ENCODE measurements at regions not wholly inside any gene's neighbourhood (a gene's known extent, or its start where the extent isn't known, plus 50 kb on each side); places are given as distances from the start of the nearest gene placed in this dataset.

- no peaks in the 10 kb centered on the region for H3K27me3 Mint-ChIP-seq (ENCODE audit: insufficient read depth, unreplicated experiment)
- no peak overlapping the region for H3K27ac Mint-ChIP-seq (ENCODE audit: low read depth, unreplicated experiment)
- H3K4me3 Mint-ChIP-seq (ENCODE audit: unreplicated experiment) = no peak overlapping the region
- ChIA-PET CTCF (interaction anchor here (0.6 to 1.0 kb wide), 2 partner anchors 152 to 201 kb away, joined by 5 read pairs; no protein-coding TSS in a partner anchor), POLR2A (interaction anchor here (0.6 to 0.7 kb wide), 4 partner anchors 24 to 840 kb away, joined by 3 to 5 read pairs (median 4); no protein-coding TSS in a partner anchor)
- no peak for DNase-seq (ENCODE audit: unreplicated experiment)
- H3K9me3 Mint-ChIP-seq (ENCODE audit: unreplicated experiment) = peaks cover 23% of the 10 kb centered on the region
- H3K36me3 Mint-ChIP-seq (ENCODE audit: insufficient read depth, unreplicated experiment) = no peaks in the 10 kb centered on the region
- peaks cover 7% of the 10 kb centered on the region for H3K4me1 Mint-ChIP-seq (ENCODE audit: insufficient read depth, unreplicated experiment)
- intact Hi-C loops (cut with micrococcal nuclease) = no loop called here
- no TSS peak for BruUV-seq (replicated peaks)
- no peak for TF ChIP-seq CTCF (IDR thresholded peaks at IDR 0.05; ENCODE audit: unreplicated experiment)
Measured at GRCh38 chr6:139608466-139609261, 234.2 kb upstream of the CITED2 start.

GRCh38 chr6:139605350-139605749, 230.9 kb upstream of the CITED2 start:
- H3K9me3 Mint-ChIP-seq (ENCODE audit: unreplicated experiment) = peaks cover 32% of the 10 kb centered on the region
- H3K4me3 Mint-ChIP-seq (ENCODE audit: unreplicated experiment) = no peak overlapping the region
- BruUV-seq (replicated peaks) = no TSS peak
- POLR2A ChIA-PET = interaction anchor here (0.7 kb wide), 1 partner anchor 231 kb away, joined by 3 read pairs; the partner anchor contains the start of gene CITED2
- no peaks in the 10 kb centered on the region for H3K27me3 Mint-ChIP-seq (ENCODE audit: insufficient read depth, unreplicated experiment)
- DNase-seq (ENCODE audit: unreplicated experiment) = peak; percentile 80
- no peak overlapping the region for H3K27ac Mint-ChIP-seq (ENCODE audit: low read depth, unreplicated experiment)
- H3K4me1 Mint-ChIP-seq (ENCODE audit: insufficient read depth, unreplicated experiment) = peaks cover 7% of the 10 kb centered on the region
- H3K36me3 Mint-ChIP-seq (ENCODE audit: insufficient read depth, unreplicated experiment) = no peaks in the 10 kb centered on the region
- intact Hi-C loops (cut with micrococcal nuclease) = no loop called here
- CTCF ChIA-PET = interaction anchor here (0.7 kb wide), 1 partner anchor 618 kb away, joined by 3 read pairs; no protein-coding TSS in a partner anchor
- no peak for TF ChIP-seq CTCF (IDR thresholded peaks at IDR 0.05; ENCODE audit: unreplicated experiment)

- Mint-ChIP-seq H3K36me3 (ENCODE audit: insufficient read depth, unreplicated experiment) (no peaks in the 10 kb centered on the region), H3K27ac (ENCODE audit: low read depth, unreplicated experiment) (no peak overlapping the region), H3K27me3 (ENCODE audit: insufficient read depth, unreplicated experiment) (no peaks in the 10 kb centered on the region), H3K4me1 (ENCODE audit: insufficient read depth, unreplicated experiment) (peaks cover 7% of the 10 kb centered on the region), H3K9me3 (ENCODE audit: unreplicated experiment) (peaks cover 27% of the 10 kb centered on the region), H3K4me3 (ENCODE audit: unreplicated experiment) (no peak overlapping the region)
- intact Hi-C loops (cut with micrococcal nuclease) = no loop called here
- ChIA-PET POLR2A (interaction anchor here (0.9 kb wide), 1 partner anchor 229 kb away, joined by 3 read pairs; the partner anchor contains the start of gene CITED2), CTCF (no interaction called here)
- TF ChIP-seq CTCF (IDR thresholded peaks at IDR 0.05; ENCODE audit: unreplicated experiment) = no peak
- no TSS peak for BruUV-seq (replicated peaks)
- no peak for DNase-seq (ENCODE audit: unreplicated experiment)
Measured at GRCh38 chr6:139603581-139603980, 229.1 kb upstream of the CITED2 start.

GRCh38 chr6:139602577-139602976, 228.1 kb upstream of the CITED2 start:
- no peak for DNase-seq (ENCODE audit: unreplicated experiment)
- intact Hi-C loops (cut with micrococcal nuclease) = no loop called here
- no peak overlapping the region for H3K27ac Mint-ChIP-seq (ENCODE audit: low read depth, unreplicated experiment)
- no peak overlapping the region for H3K4me3 Mint-ChIP-seq (ENCODE audit: unreplicated experiment)
- no TSS peak for BruUV-seq (replicated peaks)
- peaks cover 15% of the 10 kb centered on the region for H3K4me1 Mint-ChIP-seq (ENCODE audit: insufficient read depth, unreplicated experiment)
- no peak for TF ChIP-seq CTCF (IDR thresholded peaks at IDR 0.05; ENCODE audit: unreplicated experiment)
- ChIA-PET CTCF (interaction anchor here (0.7 kb wide), 1 partner anchor 702 kb away, joined by 3 read pairs; no protein-coding TSS in a partner anchor), POLR2A (no interaction called here)
- H3K27me3 Mint-ChIP-seq (ENCODE audit: insufficient read depth, unreplicated experiment) = no peaks in the 10 kb centered on the region
- no peaks in the 10 kb centered on the region for H3K36me3 Mint-ChIP-seq (ENCODE audit: insufficient read depth, unreplicated experiment)
- peaks cover 27% of the 10 kb centered on the region for H3K9me3 Mint-ChIP-seq (ENCODE audit: unreplicated experiment)

Measured in MCF 10A (cell line).